Activated CD4-positive, CD25-positive, alpha-beta regulatory T cell (primary cell): ENCODE measurements at regions not wholly inside any gene's neighbourhood (a gene's known extent, or its start where the extent isn't known, plus 50 kb on each side); places are given as distances from the start of the nearest gene placed in this dataset.

ENCODE experiments used
- DNase-seq, 4 experiments: peaks; one replicate each; lab custom pipeline; 2025; lab: John Stamatoyannopoulos, UW

GRCh38 chr12:91793676-91794075, 352.0 kb downstream of the BTG1 start:
- DNase-seq: no peak

DNA sequence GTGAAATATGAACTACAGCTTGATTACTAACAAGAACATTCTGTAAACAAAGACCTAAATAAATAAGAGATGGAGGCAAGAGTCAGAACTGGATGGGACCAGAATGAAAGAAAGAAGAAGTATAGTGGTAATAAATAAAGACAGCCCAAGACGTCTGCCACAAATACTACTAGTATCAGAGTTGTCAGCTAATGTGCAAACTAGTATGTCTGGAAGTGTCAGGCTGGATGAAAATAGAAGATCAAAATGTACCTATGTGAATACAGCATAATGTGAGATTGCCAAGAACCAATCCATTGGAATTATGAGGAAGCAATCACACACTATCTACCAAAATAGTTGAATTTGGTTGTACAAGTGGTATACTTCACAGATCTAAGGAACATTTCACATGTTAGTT, 353.0 kb downstream of the BTG1 start:
- no peak for DNase-seq

DNA sequence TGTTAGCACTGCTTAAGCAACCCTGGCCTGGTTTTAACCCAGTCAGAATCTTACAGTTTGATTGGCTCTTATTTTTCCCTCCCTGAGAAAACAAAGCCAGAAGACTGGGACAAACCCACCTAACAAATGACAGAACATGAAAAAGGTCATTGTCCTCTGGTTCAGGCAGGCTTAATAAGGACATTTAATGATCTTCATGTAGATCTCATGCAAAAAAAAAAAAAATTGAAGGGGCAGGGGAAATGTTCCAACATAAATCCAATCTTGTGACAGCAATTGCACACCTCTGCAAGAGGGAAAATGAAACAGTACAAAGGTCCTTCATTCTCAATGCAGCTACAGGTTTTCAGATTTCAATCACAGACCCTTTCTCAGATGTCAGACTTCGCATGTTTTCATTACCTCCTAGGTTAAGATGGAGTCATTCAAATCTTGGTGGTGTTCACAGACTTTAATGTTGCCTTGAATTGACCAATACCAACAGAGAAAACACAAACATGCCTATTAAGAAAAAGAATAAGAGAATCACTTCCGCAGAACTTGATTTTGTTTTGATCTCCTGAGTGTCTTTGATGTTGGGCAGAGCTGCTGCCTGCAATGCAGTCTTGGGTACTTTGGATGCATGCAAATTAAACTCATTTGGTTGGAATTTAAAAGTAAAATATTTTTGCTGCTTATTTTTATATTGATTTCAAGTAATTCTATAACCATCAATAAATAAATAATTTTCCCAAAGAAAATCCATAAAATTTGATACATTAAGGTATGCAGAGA, 359.0 kb downstream of the BTG1 start:
- no peak for DNase-seq

- no peak for DNase-seq
Observed at GRCh38 chr12:91785655-91786498, 359.8 kb downstream of the BTG1 start.

GRCh38 chr12:91781114-91781513, 364.5 kb downstream of the BTG1 start:
- no peak for DNase-seq

DNA sequence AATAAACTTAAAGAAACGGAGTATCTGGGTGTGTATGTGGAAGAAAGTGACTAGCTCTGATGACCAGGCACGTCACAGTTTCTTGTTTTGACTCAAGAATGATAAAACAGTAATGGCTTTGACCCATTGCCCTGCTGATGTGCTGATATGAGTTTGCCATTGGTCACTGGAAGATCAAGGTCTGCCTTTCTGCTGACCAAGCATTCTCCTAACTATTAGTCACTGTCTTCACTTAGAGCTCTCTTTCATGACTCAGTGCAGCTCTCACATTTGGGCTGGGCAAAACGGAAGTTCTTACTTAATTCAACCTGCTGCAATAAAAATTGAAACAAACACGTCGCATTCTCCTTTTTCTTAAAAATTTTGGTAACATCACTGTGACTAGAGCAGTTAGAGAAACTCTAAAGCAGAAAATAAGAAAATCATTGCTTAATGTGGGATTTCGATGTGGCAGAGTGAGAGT, 366.7 kb downstream of the BTG1 start:
- peak in 3 of 4 experiments; percentile 5 to 19 (median 10) for DNase-seq

DNA sequence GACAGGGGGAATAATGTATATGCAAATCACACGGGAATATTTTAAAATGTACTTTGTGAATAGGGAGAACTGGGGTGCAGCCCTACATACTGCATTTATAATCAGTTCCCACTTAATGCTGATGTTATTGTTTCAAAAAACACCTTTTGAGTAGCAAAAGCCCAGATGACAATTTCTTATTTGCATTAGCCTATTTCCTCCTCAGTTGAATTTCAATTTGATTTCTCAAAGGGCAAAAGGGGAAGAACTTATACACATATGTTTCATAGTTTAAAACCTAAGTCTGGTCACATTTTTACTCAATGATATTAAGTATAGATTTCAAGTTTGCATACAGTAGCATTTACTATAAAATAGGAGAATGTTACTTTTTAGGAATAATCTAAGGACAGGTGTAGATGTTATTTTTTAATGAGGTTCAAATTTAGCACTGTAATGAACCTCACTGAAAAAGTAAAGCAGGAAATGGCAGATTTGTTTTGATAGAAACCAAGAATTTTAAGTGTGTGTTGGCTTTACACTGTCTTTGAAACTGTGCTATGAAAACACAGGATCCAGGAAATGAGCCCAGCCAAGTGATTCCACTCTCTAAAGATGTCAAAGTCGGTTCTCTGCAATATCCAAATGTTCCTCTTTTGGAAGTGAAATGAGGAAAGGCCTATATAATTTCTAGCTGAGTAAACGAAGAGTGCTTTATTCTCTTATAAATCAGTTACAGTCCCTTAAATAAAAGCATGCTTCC, 367.4 kb downstream of the BTG1 start:
- DNase-seq: no peak

DNA sequence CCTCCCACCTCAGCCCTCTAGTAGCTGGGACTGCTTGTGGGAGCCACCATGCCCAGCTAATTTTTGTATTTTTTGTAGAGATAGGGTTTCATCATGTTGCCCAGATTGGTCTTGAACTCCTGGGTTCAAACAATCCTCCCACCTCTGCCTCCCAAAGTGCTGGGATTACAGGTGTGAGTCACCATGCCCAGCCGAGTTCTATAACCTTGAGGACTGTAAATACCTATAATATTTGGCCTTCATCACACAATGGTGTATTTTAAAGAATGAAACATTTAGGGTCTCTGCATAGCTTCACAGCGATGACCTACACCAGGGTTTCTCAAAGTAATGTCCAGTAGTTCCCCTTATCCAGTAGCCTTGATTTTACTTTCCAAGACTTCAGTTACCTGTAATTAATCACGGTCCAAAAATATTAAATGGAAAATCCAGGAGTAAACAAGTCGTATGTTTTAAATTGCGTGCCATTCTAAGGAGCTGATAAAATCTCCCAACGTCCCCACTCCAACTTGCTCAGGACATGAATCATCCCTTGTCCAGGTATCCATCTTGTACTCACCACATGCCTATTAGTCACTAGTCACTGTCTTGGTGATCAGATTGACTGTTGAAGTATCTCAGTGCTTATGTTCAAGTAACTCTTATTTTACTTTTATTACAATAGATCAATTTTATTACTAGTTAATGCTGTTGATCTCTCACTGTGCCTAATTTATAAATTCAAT, 368.2 kb downstream of the BTG1 start:
- no peak for DNase-seq

- no peak for DNase-seq
Observed at GRCh38 chr12:91774434-91774921, 371.2 kb downstream of the BTG1 start.

DNA sequence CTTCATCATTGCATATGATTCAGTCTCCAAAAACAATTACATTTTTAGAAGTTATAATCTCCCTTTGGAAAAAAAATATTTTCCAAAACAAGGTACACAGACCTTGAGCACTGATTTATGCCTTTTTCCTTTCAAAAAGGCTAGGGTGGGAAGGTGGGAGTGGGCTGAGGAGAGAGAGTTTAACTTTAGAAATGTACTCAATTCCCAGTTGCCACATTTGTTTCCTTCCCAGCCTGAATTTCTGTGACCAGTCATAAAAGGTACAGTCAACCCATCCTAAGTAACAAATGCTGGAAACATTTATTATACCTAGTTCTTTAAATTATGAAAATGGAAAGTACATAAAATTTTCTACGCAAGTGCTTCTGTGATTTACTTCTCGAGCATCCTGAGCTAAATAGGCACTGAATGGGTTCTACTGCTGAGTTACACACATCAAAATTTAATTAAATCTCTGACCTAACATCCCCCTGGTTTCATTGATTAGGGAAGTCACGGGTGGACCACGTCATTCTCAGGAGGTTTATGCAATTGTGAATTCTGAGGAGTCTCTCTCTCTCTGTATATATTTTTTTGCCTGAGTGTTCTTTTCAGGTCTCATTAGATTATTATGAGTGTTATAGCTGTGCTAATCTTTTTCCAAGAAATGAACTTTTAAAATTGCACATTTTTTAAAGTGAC, 371.8 kb downstream of the BTG1 start:
- DNase-seq: no peak

DNA sequence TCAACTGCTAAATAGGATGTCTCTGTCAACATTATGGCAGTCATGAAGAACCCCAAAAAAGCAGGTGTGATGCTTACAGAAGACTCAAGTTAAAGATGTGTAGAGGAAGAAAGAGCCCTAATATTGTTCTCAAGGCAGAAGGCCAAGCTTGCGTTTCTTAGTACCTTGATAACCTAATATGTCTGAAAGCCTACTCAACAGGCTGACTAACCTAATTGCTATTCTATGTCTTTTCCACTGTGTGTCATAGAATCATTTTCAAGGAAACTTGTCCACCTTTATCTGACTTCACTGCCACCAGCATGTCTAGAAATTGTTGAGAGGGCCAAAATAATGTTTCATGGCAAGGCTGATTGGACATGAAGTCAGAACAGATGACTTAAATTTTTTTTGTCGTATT, 373.2 kb downstream of the BTG1 start:
- DNase-seq: no peak

DNA sequence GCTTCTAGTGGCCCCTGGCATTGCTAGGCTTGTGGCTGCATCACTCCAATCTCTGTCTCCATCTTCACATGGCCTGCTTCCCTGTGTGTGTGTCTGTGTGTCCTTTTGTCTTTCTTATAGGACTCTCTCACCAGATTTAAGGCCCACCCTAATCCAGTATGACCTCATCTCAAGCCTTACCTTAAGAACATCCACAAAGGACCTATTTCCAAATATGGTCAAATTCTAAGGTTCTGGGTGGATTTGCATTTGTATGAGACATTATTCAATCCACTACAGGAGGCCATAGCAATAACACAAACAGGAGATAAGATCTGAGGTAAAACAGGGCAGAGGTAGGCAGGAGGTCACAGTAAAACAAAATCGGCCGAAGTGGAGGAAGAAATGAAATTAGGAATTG, 375.9 kb downstream of the BTG1 start:
- DNase-seq: no peak

DNA sequence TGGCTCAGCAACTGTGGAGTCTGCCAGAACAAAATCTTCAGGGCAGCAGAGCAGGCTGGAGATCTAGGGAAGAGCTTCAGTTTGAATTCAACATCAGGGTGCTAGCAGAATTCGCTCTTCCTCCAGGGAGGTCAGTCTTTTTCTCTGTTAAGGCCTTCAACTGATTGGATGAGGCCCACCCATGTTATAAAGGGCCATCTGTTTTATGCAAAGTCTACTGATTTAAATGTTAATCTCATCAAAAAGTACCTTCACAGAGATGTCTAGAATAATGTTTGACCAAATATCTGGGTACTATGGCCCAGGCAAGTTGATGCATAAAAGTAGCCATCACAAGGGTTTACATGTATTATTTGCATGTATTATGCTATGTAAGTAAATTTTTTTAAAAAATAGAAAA, 378.4 kb downstream of the BTG1 start:
- DNase-seq: no peak

GRCh38 chr12:91766454-91766853, 379.2 kb downstream of the BTG1 start:
- no peak for DNase-seq

GRCh38 chr12:91763654-91764370, 381.8 kb downstream of the BTG1 start:
- DNase-seq: no peak

DNA sequence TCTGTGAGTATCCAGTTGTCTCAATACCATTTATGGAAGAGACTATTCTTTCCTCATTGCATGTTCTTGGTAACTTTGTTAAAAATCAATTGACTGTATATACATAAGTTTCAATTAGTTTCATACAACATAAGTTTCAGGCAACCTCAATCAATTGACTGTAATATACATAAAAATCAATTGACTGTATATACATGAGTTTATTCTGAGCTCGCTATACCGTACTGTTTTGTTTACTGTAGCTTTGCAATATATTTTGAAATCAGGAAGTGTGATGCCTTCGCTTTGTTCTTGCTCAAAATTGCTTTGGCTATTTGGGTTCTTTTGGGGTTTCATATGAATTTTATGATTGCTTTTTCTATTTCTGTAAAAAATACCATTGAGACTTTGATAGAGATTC, 392.0 kb downstream of the BTG1 start:
- no peak for DNase-seq

DNA sequence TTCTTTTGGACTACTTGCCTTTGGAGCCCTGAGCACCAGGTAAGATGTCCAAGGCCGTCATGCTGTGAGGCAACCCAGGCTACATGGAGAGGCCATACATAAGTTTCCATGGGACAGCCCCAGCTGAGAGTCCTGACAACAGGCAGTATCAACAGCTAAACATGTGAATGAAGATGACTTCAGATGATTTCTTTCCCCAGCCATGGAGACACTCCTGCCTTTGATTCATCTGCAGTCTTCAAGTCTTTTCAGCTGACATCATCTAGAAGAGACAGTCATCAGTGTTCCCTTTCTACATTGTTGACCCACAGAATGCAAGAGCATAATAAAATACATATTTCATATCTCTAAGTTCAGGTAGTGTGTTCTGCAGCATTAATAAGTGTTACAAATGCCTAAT, 398.7 kb downstream of the BTG1 start:
- DNase-seq: no peak

DNA sequence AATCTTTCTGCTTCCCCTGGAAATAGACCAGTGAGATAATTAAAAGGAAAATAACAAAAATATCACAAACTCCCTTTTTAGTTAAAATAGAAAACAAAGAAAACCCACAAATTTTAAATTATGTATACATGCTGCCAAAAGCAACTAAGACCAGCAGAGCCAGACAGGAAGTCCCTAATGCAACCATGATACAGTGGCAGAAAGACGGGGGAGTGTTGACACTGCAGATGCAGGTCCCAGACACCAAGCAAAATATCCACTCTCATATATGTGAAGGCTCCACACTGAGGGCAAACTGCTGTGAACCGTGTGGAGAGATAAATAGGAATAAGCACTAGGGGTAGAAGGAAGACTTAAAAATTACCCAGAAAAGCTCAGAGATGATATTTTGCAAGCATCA, 401.0 kb downstream of the BTG1 start:
- no peak for DNase-seq

DNA sequence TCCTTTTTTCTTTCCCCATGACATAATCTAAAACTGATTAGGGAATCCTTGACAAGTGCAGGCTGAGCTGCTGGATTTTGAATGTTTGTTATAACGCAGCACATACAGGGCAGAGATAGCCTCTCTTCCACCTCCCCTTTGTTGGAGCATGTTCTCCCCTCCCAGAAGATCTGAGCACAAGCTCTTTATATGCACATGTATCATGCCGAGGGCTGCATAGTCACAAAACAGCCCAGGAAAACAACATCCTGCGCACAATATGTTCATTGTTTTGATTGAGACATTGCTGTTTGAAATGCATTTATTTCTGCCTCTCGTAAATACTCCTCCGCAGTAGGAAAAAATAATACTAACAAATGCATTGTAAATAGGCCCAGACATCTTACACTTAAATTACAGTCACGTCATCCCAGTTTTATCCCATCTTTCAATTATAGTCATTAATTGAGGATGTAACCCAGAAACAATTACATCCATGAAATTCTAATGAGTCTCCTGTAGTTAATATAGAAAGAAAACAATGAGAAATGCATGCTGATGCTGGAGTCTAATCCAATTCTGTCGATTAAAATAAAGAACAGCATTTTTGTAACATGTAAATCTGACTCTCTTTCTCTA, 401.8 kb downstream of the BTG1 start:
- no peak for DNase-seq

DNA sequence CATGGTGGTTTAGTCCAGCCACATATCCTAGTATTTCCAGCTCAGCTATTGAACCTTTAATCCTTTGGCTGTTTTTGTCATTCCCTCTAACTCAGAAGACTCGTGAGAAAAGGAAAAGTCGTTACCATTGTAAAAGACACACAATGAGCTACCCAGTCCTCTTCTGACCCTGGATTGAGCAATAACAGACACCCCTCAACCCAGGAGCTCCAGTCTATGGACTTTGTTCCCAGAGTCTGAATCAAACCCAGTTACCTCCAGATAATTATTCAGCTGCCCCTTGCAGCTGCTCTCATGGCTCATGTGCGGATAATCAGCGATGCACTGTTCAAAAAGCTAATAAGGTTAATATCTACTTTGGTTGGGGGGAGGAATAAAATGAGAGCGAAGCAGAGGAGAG, 402.4 kb downstream of the BTG1 start:
- DNase-seq: no peak
